Progenitor cell of endocrine pancreas (in vitro differentiated cells): ENCODE measurements at regions not wholly inside any gene's neighbourhood (a gene's known extent, or its start where the extent isn't known, plus 50 kb on each side); places are given as distances from the start of the nearest gene placed in this dataset.

Experiments used
- DNase-seq: peaks from one replicate; pipeline ENCODE4 v3.0.0; 2021; ENCODE audit warnings: low spot score; ENCODE audit not compliant: unreplicated experiment
- H3K27ac Mint-ChIP-seq: 2 replicates; pipeline ENCODE4 v1.8.0; 2021; ENCODE audit warnings: mild to moderate bottlenecking, moderate library complexity, mixed read lengths
- H3K27me3 Mint-ChIP-seq: 2 replicates; pipeline ENCODE4 v1.8.0; 2021; ENCODE audit warnings: mixed read lengths
- H3K36me3 Mint-ChIP-seq: 2 replicates; pipeline ENCODE4 v1.8.0; 2022; ENCODE audit warnings: mixed read lengths; ENCODE audit not compliant: insufficient read depth
- H3K4me1 Mint-ChIP-seq: 2 replicates; pipeline ENCODE4 v1.8.0; 2021; ENCODE audit warnings: low read depth, mixed read lengths
- H3K4me3 Mint-ChIP-seq: 2 replicates; pipeline ENCODE4 v1.8.0; 2021; ENCODE audit warnings: low read depth, mild to moderate bottlenecking, moderate library complexity, mixed read lengths
- H3K9me3 Mint-ChIP-seq: 2 replicates; pipeline ENCODE4 v1.8.0; 2021; ENCODE audit warnings: low read depth, mixed read lengths
- TF ChIP-seq, protein P1 (sequence below): fragments of 200-600 bp; sonication (generic); IDR thresholded peaks from one replicate; pipeline ENCODE4 v1.5.0; 2021; ENCODE audit warnings: antibody characterized with exemption, mild to moderate bottlenecking; ENCODE audit not compliant: unreplicated experiment

DNA sequence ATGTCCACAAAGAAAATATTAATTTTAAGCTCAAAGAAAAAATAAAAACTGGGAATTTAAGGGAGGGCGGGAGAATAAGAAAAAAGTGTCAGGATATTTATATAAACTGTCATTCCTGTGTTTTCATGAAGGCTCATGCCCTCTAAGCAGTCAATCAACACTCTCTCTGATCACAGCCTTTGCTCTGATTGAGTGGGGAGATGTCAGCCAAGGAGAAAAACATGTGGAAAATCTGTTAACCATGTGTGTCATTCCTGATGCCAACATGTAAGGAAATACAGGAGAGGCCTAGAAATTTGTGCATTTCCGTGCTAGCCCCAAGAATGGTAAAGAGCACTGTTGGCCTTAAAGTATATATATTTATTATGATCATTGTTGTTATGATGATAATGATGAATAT is 137.9 kb upstream of the IRX5 start:
- Mint-ChIP-seq H3K27me3 (peaks cover 3% of the 10 kb centered on the region), H3K27ac (no peak overlapping the region), H3K4me1 (peaks cover 8% of the 10 kb centered on the region), H3K9me3 (no peaks in the 10 kb centered on the region), H3K4me3 (no peak overlapping the region), H3K36me3 (no peaks in the 10 kb centered on the region)
- DNase-seq, result no peak
- TF ChIP-seq, protein P1, sequence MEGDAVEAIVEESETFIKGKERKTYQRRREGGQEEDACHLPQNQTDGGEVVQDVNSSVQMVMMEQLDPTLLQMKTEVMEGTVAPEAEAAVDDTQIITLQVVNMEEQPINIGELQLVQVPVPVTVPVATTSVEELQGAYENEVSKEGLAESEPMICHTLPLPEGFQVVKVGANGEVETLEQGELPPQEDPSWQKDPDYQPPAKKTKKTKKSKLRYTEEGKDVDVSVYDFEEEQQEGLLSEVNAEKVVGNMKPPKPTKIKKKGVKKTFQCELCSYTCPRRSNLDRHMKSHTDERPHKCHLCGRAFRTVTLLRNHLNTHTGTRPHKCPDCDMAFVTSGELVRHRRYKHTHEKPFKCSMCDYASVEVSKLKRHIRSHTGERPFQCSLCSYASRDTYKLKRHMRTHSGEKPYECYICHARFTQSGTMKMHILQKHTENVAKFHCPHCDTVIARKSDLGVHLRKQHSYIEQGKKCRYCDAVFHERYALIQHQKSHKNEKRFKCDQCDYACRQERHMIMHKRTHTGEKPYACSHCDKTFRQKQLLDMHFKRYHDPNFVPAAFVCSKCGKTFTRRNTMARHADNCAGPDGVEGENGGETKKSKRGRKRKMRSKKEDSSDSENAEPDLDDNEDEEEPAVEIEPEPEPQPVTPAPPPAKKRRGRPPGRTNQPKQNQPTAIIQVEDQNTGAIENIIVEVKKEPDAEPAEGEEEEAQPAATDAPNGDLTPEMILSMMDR, result no peak

DNA sequence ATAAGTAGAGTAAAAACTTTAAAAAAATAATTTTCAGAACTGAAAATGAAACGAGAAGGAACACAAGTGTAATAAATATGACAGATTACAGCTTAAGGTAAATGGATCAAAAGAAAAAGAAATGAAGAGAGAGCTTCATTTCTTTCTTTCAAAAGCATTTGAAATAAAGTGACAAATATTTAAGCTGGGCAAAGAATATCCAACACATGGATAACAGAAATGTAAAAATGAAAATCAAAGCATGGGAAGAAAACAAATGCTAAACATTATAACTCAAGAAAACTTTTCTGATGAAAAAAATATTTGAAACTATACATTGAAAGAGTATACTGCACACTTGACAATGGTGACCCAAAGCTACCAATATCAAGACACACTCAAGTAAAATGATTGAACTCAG is 143.6 kb upstream of the IRX5 start:
- Mint-ChIP-seq H3K4me3 (no peak overlapping the region), H3K27ac (no peak overlapping the region), H3K4me1 (no peaks in the 10 kb centered on the region), H3K27me3 (peaks cover 3% of the 10 kb centered on the region), H3K9me3 (peaks cover 23% of the 10 kb centered on the region), H3K36me3 (no peaks in the 10 kb centered on the region)
- TF ChIP-seq, protein P1, result no peak
- no peak for DNase-seq

DNA sequence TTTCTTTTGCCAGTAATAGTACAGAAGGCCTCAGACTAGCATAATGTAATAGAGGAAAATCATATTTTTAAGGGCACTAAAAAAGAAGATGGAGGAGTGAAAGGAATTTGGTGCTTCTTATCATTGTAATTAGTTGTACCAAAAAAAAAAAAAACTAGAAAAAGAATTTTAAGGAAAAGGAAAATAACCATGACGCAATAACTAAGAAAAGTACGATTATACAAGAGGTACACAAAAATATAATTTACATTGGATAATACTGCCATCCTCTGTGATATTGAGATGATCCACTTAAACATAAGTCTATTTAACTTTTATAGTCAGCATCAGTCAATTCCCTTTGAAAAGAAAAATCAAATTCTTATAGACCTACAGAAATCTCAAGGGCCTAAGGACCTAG is 146.7 kb upstream of the IRX5 start:
- Mint-ChIP-seq H3K27ac (no peak overlapping the region), H3K27me3 (peaks cover 6% of the 10 kb centered on the region), H3K4me3 (no peak overlapping the region), H3K4me1 (no peaks in the 10 kb centered on the region), H3K36me3 (no peaks in the 10 kb centered on the region), H3K9me3 (peaks cover 23% of the 10 kb centered on the region)
- TF ChIP-seq, protein P1, result no peak
- DNase-seq, result no peak

DNA sequence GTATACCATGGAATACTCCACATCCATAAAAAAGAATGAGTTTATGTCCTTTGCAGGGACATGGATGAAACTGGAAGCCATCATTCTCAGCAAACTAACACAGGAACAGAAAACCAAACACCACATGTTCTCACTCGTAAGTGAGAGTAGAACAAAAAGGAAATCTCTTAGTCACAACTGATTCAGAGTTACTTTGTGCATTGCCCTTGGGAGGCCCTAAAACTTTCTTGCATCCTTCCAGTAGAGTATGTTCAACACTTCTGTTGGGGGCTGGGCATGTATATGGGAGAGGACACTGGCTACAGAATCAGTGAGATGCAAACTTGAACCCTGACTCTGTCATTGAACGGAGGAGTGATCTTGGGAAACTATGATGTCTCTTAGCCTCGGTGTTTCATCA is 147.4 kb upstream of the IRX5 start:
- DNase-seq, result no peak
- Mint-ChIP-seq H3K9me3 (peaks cover 23% of the 10 kb centered on the region), H3K27ac (no peak overlapping the region), H3K36me3 (no peaks in the 10 kb centered on the region), H3K4me3 (no peak overlapping the region), H3K27me3 (peaks cover 6% of the 10 kb centered on the region), H3K4me1 (no peaks in the 10 kb centered on the region)
- TF ChIP-seq, protein P1, result no peak

DNA sequence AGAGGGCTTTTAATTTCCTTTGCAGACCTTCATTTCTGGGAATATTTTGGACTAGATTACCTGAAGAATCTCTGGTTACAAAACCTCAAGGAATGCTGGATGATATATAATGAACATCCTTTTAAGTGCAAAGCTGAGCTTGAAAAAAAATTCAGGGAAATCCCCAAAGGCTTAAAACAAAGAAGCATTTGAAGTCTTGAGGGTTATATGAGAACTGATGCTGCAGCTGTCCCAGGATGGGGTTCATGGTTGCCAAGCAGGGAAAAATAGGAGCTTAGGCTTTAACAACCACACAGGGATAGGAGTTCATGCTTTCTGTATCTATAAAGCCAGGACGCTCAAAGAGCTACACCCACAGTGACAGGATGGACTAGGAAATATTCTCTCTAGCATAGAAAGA is 150.4 kb upstream of the IRX5 start:
- TF ChIP-seq, protein P1, result no peak
- H3K9me3 Mint-ChIP-seq, result peaks cover under 1% of the 10 kb centered on the region
- DNase-seq, result no peak
- no peak overlapping the region for H3K4me3 Mint-ChIP-seq
- H3K4me1 Mint-ChIP-seq, result no peaks in the 10 kb centered on the region
- H3K27me3 Mint-ChIP-seq, result peaks cover 6% of the 10 kb centered on the region
- no peak overlapping the region for H3K27ac Mint-ChIP-seq
- H3K36me3 Mint-ChIP-seq, result no peaks in the 10 kb centered on the region
